CD8-positive, alpha-beta memory T cell (primary cell): ENCODE measurements at regions not wholly inside any gene's neighbourhood (a gene's known extent, or its start where the extent isn't known, plus 50 kb on each side); places are given as distances from the start of the nearest gene placed in this dataset.
"Not testable (repeated sequence)": the region's sequence is repeated elsewhere in the genome, so short reads cannot be mapped to it uniquely, and the experiment has no call there.

Experiments used
- CTCF ChIA-PET: fragments of 350-600 bp; sonication (Branson Sonifier 250); formaldehyde crosslinking; loops from one replicate; lab custom pipeline; 2021; ENCODE audit warnings: antibody characterized with exemption; lab: Charles Lee
- POLR2A ChIA-PET: fragments of 350-600 bp; sonication (Branson Sonifier 250); formaldehyde crosslinking; loops from one replicate; lab custom pipeline; 2021; ENCODE audit warnings: antibody characterized with exemption; lab: Charles Lee
- DNase-seq, 5 donors: peaks; one replicate each; pipeline versions ENCODE4 v3.0.0 to v3.0.0-alpha.2; 2020 to 2022; ENCODE audit warnings: mixed read lengths in 1 of 5
- H3K27ac ChIP-seq: one replicate; pipeline ENCODE4 v1.7.0; 2013; ENCODE audit warnings: low read depth, mild to moderate bottlenecking, low read length, moderate library complexity
- H3K27me3 ChIP-seq: 2 replicates; pipeline ENCODE4 v1.7.0; 2013; ENCODE audit warnings: low read length, mild to moderate bottlenecking; ENCODE audit not compliant: insufficient read depth, poor library complexity, severe bottlenecking
- H3K36me3 ChIP-seq: 2 replicates; pipeline ENCODE4 v1.7.0; 2013; ENCODE audit warnings: mild to moderate bottlenecking, low read length, moderate library complexity; ENCODE audit not compliant: insufficient read depth
- H3K4me1 ChIP-seq: 2 replicates; pipeline ENCODE4 v1.7.0; 2013; ENCODE audit warnings: mild to moderate bottlenecking, low read length, moderate library complexity; ENCODE audit not compliant: insufficient read depth
- H3K4me3 ChIP-seq: 2 replicates; pipeline ENCODE4 v1.7.0; 2013; ENCODE audit warnings: mild to moderate bottlenecking, low read length
- H3K9me3 ChIP-seq: 2 replicates; pipeline ENCODE4 v1.7.0; 2013; ENCODE audit warnings: mild to moderate bottlenecking, low read length
- H3K27ac Mint-ChIP-seq, 8 donors: one replicate each; pipeline ENCODE4 v1.8.0; 2020 to 2021; ENCODE audit warnings: mixed read lengths in 8 of 8, mild to moderate bottlenecking in 6 of 8, inconsistent platforms in 3 of 8, moderate library complexity in 3 of 8
- H3K27me3 Mint-ChIP-seq, 2 donors: one replicate each; pipeline ENCODE4 v1.8.0; 2020 to 2021; ENCODE audit warnings: mixed read lengths in 2 of 2, mild to moderate bottlenecking in 1 of 2, moderate library complexity in 1 of 2
- H3K36me3 Mint-ChIP-seq, 3 donors: one replicate each; pipeline ENCODE4 v1.8.0; 2020 to 2021; ENCODE audit warnings: mixed read lengths in 3 of 3, inconsistent platforms in 1 of 3, mild to moderate bottlenecking in 1 of 3
- H3K4me1 Mint-ChIP-seq, 3 donors: one replicate each; pipeline ENCODE4 v1.8.0; 2020 to 2021; ENCODE audit warnings: mixed read lengths in 3 of 3, inconsistent platforms in 1 of 3, mild to moderate bottlenecking in 1 of 3
- H3K4me3 Mint-ChIP-seq, 7 donors: one replicate each; pipeline ENCODE4 v1.8.0; 2020 to 2021; ENCODE audit warnings: mixed read lengths in 7 of 7, mild to moderate bottlenecking in 6 of 7, moderate library complexity in 4 of 7, inconsistent platforms in 2 of 7
- H3K9me3 Mint-ChIP-seq, 5 donors: one replicate each; pipeline ENCODE4 v1.8.0; 2020 to 2022; ENCODE audit warnings: mixed read lengths in 5 of 5, mild to moderate bottlenecking in 3 of 5, moderate library complexity in 2 of 5, inconsistent platforms in 1 of 5

- ChIA-PET CTCF (no interaction called here), POLR2A (no interaction called here)
- Mint-ChIP-seq H3K27ac (no peak overlapping the region), H3K36me3 (no peaks in the 10 kb centered on the region), H3K9me3 (no peaks in the 10 kb centered on the region), H3K27me3 (peaks cover 0 to 7% of the 10 kb centered on the region in 2 donors), H3K4me1 (no peaks in the 10 kb centered on the region), H3K4me3 (no peak overlapping the region)
- Histone ChIP-seq H3K36me3 (no peaks in the 10 kb centered on the region), H3K4me3 (no peak overlapping the region), H3K9me3 (no peaks in the 10 kb centered on the region), H3K27me3 (no peaks in the 10 kb centered on the region), H3K27ac (no peak overlapping the region), H3K4me1 (no peaks in the 10 kb centered on the region)
- DNase-seq: no peak
Observed at GRCh38 chr2:190742431-190742830, 93.5 kb downstream of the NAB1 start.

GRCh38 chr2:190744041-190744440 lies 95.2 kb downstream of the NAB1 start:
- Histone ChIP-seq H3K27ac (no peak overlapping the region), H3K27me3 (no peaks in the 10 kb centered on the region), H3K4me3 (no peak overlapping the region), H3K9me3 (no peaks in the 10 kb centered on the region), H3K36me3 (no peaks in the 10 kb centered on the region), H3K4me1 (no peaks in the 10 kb centered on the region)
- Mint-ChIP-seq H3K4me1 (no peaks in the 10 kb centered on the region), H3K27ac (no peak overlapping the region), H3K9me3 (no peaks in the 10 kb centered on the region), H3K27me3 (peaks cover 0 to 6% of the 10 kb centered on the region in 2 donors), H3K36me3 (no peaks in the 10 kb centered on the region), H3K4me3 (no peak overlapping the region)
- POLR2A ChIA-PET: no interaction called here
- DNase-seq: no peak
- CTCF ChIA-PET: no interaction called here

GRCh38 chr2:190746971-190747761 lies 98.3 kb downstream of the NAB1 start:
- Mint-ChIP-seq H3K4me3 (no peak overlapping the region), H3K27ac (no peak overlapping the region), H3K27me3 (peaks cover 0 to 6% of the 10 kb centered on the region in 2 donors)

GRCh38 chr2:190748966-190749365 lies 100.1 kb downstream of the NAB1 start:
- peaks cover 0 to 4% (median 0%) of the 10 kb centered on the region in 3 donors for H3K36me3 Mint-ChIP-seq

More at GRCh38 chr2:190746971-190747761, 98.3 kb downstream of the NAB1 start:
- Histone ChIP-seq H3K36me3 (no peaks in the 10 kb centered on the region), H3K27me3 (no peaks in the 10 kb centered on the region), H3K9me3 (no peaks in the 10 kb centered on the region), H3K27ac (no peak overlapping the region), H3K4me1 (no peaks in the 10 kb centered on the region), H3K4me3 (no peak overlapping the region)
- DNase-seq: no peak
- Mint-ChIP-seq H3K9me3 (no peaks in the 10 kb centered on the region), H3K36me3 (no peaks in the 10 kb centered on the region), H3K4me1 (no peaks in the 10 kb centered on the region)
- CTCF ChIA-PET: no interaction called here
- POLR2A ChIA-PET: no interaction called here

GRCh38 chr2:190755772-190756415 lies 107.0 kb downstream of the NAB1 start:
- DNase-seq: no peak
- Mint-ChIP-seq H3K36me3 (peaks cover 0 to 4% (median 1%) of the 10 kb centered on the region in 3 donors), H3K9me3 (no peaks in the 10 kb centered on the region), H3K4me3 (no peak overlapping the region), H3K27ac (peak overlapping the region in 1 of 8 donors; percentile 54), H3K4me1 (peaks cover 7 to 14% (median 9%) of the 10 kb centered on the region in 3 donors), H3K27me3 (peaks cover 1 to 11% of the 10 kb centered on the region in 2 donors)
- Histone ChIP-seq H3K36me3 (no peaks in the 10 kb centered on the region), H3K27ac (no peak overlapping the region), H3K4me1 (no peaks in the 10 kb centered on the region), H3K4me3 (no peak overlapping the region), H3K27me3 (no peaks in the 10 kb centered on the region), H3K9me3 (no peaks in the 10 kb centered on the region)
- ChIA-PET POLR2A (no interaction called here), CTCF (no interaction called here)

More at GRCh38 chr2:190748966-190749365, 100.1 kb downstream of the NAB1 start:
- DNase-seq: no peak
- Mint-ChIP-seq H3K27me3 (peaks cover 0 to 6% of the 10 kb centered on the region in 2 donors), H3K4me1 (no peaks in the 10 kb centered on the region), H3K27ac (no peak overlapping the region), H3K9me3 (no peaks in the 10 kb centered on the region), H3K4me3 (no peak overlapping the region)
- Histone ChIP-seq H3K27me3 (no peaks in the 10 kb centered on the region), H3K9me3 (no peaks in the 10 kb centered on the region), H3K27ac (no peak overlapping the region), H3K36me3 (no peaks in the 10 kb centered on the region), H3K4me3 (no peak overlapping the region), H3K4me1 (no peaks in the 10 kb centered on the region)
- ChIA-PET CTCF (no interaction called here), POLR2A (no interaction called here)

- Mint-ChIP-seq H3K27me3 (peaks cover 1 to 11% of the 10 kb centered on the region in 2 donors), H3K4me1 (peaks cover 8 to 18% (median 16%) of the 10 kb centered on the region in 3 donors), H3K27ac (peak overlapping the region in 3 of 8 donors; percentile 2 to 75 (median 68)), H3K4me3 (peak overlapping the region; percentile 68 to 89 (median 79)), H3K9me3 (no peaks in the 10 kb centered on the region), H3K36me3 (peaks cover 0 to 1% (median 0%) of the 10 kb centered on the region in 3 donors)
- Histone ChIP-seq H3K27me3 (no peaks in the 10 kb centered on the region), H3K36me3 (no peaks in the 10 kb centered on the region), H3K4me3 (no peak overlapping the region), H3K9me3 (no peaks in the 10 kb centered on the region), H3K27ac (no peak overlapping the region), H3K4me1 (peaks cover 6% of the 10 kb centered on the region)
- ChIA-PET POLR2A (no interaction called here), CTCF (interaction anchor here (1.6 kb wide), 1 partner anchor 124 kb away, joined by 3 read pairs; no protein-coding TSS in a partner anchor)
- no peak for DNase-seq
Observed at GRCh38 chr2:190759749-190760213, 110.9 kb downstream of the NAB1 start.

DNA sequence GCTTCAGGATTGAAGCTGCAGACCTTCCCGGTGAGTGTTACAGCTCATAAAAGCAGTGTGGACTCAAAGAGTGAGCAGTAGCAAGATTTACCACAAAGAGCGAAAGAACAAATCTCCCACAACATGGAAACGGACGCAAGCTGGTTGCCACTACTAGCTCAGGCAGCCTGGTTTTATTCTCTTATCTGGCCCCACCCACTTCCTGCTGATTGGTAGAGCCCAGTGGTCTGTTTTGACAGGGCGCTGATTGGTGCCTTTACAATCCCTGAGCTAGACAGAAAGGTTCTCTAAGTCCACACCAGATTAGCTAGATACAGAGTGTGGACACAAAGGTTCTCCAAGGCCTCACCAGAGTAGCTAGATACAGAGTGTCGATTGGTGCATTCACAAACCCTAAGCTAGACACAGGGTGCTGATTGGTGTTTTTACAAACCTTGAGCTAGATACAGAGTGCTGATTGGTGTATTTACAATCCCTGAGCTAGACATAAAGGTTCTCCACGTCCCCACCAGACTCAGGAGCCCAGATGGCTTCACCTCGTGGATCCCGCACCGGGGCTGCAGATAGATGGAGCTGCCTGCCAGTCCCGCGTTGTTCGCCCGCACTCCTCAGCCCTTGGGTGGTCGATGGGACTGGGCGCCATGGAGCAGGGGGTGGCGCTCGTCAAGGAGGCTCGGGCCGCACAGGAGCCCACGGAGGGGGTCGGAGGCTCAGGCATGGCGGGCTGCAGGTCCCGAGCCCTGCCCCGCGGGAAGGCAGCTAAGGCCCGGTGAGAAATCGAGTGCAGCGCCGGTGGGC lies 111.7 kb downstream of the NAB1 start:
- peak in 2 of 5 donors; percentile 1 to 54 for DNase-seq
- CTCF ChIA-PET: interaction anchor here (1.6 kb wide), 1 partner anchor 125 kb away, joined by 3 read pairs; no protein-coding TSS in a partner anchor
- H3K4me1 ChIP-seq, H3K4me3 ChIP-seq, H3K27me3 ChIP-seq, H3K36me3 ChIP-seq, H3K9me3 ChIP-seq, H3K9me3 Mint-ChIP-seq, H3K36me3 Mint-ChIP-seq, POLR2A ChIA-PET, H3K27ac ChIP-seq: not testable (repeated sequence)
- Mint-ChIP-seq H3K27me3 (peaks cover 1 to 11% of the 10 kb centered on the region in 2 donors), H3K4me3 (peak overlapping the region; percentile 68 to 89 (median 79)), H3K4me1 (peaks cover 8 to 18% (median 16%) of the 10 kb centered on the region in 3 donors), H3K27ac (peak overlapping the region in 3 of 8 donors; percentile 2 to 68 (median 40))
